GM12878 (cell line): ENCODE measurements at regions not wholly inside any gene's neighbourhood (a gene's known extent, or its start where the extent isn't known, plus 50 kb on each side); places are given as distances from the start of the nearest gene placed in this dataset.

ENCODE experiments used
- EP300 ChIP-seq, 2 experiments: fragments of 150-350 bp in 1 of 2; IDR thresholded peaks; 2 replicates each; pipeline ENCODE4 v1.6.1; 2011 to 2012; ENCODE audit warnings: low read depth in 2 of 2, low read length in 2 of 2, borderline replicate concordance in 1 of 2, improper control_type of control experiment in 1 of 2, inconsistent platforms in 1 of 2; ENCODE audit not compliant: control insufficient read depth in 1 of 2
- EZH2 ChIP-seq: IDR thresholded peaks from 2 replicates; pipeline ENCODE4 v1.6.1; 2012; ENCODE audit warnings: low read depth, mild to moderate bottlenecking, control low read depth, inconsistent platforms, low read length, borderline replicate concordance; ENCODE audit not compliant: control insufficient read depth
- FOXM1 ChIP-seq: IDR thresholded peaks from 2 replicates; pipeline ENCODE4 v1.6.1; 2012; ENCODE audit warnings: low read depth, mild to moderate bottlenecking, inconsistent platforms, low read length, moderate library complexity
- HDAC6 ChIP-seq: fragments of 200-600 bp; sonication (generic); IDR thresholded peaks from one replicate; pipeline ENCODE4 v1.8.0; 2017; ENCODE audit warnings: antibody characterized with exemption; ENCODE audit not compliant: unreplicated experiment
- POLR2A ChIP-seq: IDR thresholded peaks from 2 replicates; pipeline ENCODE4 v1.6.1; 2011; ENCODE audit warnings: low read depth, mild to moderate bottlenecking, low read length
- RUNX3 ChIP-seq: IDR thresholded peaks from 2 replicates; pipeline ENCODE4 v1.6.1; 2012; ENCODE audit warnings: low read length, inconsistent platforms
- ZBED1 ChIP-seq: IDR thresholded peaks from 2 replicates; pipeline ENCODE4 v1.6.1; 2016; ENCODE audit warnings: borderline replicate concordance
- TF ChIP-seq, protein P1 (sequence below): IDR thresholded peaks from 2 replicates; pipeline ENCODE4 v1.6.1; 2011; ENCODE audit warnings: low read depth, low read length, improper control_type of control experiment, borderline replicate concordance
- TF ChIP-seq, protein P2 (sequence below), 3 experiments: IDR thresholded peaks in 2 of 3; conservative IDR thresholded peaks in 1 of 3; 2 replicates each; pipeline ENCODE4 v1.5.1; 2011; ENCODE audit warnings: low read depth in 3 of 3, low read length in 3 of 3, mild to moderate bottlenecking in 3 of 3, control low read depth in 2 of 3, moderate library complexity in 2 of 3, inconsistent platforms in 1 of 3, mixed read lengths in 1 of 3; ENCODE audit not compliant: control insufficient read depth in 2 of 3, insufficient read depth in 1 of 3; ENCODE audit errors: extremely low read depth in 1 of 3
- TF ChIP-seq, protein P3 (sequence below): IDR thresholded peaks from 2 replicates; pipeline ENCODE4 v1.6.1; 2011; ENCODE audit warnings: borderline replicate concordance, low read depth, mild to moderate bottlenecking, moderate library complexity, mixed read lengths, low read length; ENCODE audit not compliant: insufficient read depth; ENCODE audit errors: extremely low read length
- TF ChIP-seq, protein P4 (sequence below): fragments of 450-650 bp; IDR thresholded peaks from 2 replicates; pipeline ENCODE4 v1.6.1; 2018; ENCODE audit warnings: borderline replicate concordance, mild to moderate bottlenecking; ENCODE audit not compliant: partially characterized antibody
- TF ChIP-seq, protein P5 (sequence below): IDR thresholded peaks from 2 replicates; pipeline ENCODE4 v1.6.1; 2012; ENCODE audit warnings: low read length, inconsistent platforms

DNA sequence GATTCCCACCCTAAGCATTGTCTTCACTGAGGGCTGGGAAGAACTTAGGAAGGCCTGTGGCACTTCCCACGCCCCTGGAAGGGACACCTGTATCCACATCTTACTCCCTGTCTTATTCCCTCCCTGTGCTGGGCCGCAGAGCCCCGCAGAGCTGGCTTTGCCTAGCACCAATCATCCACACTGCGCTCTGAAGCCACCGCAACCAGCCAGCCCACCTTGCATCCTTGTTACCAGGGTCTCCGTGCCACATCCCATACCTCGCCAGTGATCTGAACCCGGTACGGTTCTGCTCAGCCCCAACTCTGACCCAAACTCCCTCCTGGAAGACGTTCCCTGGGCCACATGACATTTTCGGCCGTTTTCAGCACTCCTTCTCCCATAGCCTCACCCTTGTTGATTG, 101.4 kb upstream of the PITRM1 start:
- TF ChIP-seq EZH2 (no peak), POLR2A (no peak), EP300 (IDR thresholded peaks at IDR 0.05; ENCODE audit: borderline replicate concordance in 1 of 2, control insufficient read depth in 1 of 2, low read depth in 2 of 2, low read length in 2 of 2) (no peak), RUNX3 (no peak), HDAC6 (no peak), FOXM1 (no peak), ZBED1 (no peak)
- TF ChIP-seq, protein P1, sequence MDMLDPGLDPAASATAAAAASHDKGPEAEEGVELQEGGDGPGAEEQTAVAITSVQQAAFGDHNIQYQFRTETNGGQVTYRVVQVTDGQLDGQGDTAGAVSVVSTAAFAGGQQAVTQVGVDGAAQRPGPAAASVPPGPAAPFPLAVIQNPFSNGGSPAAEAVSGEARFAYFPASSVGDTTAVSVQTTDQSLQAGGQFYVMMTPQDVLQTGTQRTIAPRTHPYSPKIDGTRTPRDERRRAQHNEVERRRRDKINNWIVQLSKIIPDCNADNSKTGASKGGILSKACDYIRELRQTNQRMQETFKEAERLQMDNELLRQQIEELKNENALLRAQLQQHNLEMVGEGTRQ: no peak
- TF ChIP-seq, protein P2, sequence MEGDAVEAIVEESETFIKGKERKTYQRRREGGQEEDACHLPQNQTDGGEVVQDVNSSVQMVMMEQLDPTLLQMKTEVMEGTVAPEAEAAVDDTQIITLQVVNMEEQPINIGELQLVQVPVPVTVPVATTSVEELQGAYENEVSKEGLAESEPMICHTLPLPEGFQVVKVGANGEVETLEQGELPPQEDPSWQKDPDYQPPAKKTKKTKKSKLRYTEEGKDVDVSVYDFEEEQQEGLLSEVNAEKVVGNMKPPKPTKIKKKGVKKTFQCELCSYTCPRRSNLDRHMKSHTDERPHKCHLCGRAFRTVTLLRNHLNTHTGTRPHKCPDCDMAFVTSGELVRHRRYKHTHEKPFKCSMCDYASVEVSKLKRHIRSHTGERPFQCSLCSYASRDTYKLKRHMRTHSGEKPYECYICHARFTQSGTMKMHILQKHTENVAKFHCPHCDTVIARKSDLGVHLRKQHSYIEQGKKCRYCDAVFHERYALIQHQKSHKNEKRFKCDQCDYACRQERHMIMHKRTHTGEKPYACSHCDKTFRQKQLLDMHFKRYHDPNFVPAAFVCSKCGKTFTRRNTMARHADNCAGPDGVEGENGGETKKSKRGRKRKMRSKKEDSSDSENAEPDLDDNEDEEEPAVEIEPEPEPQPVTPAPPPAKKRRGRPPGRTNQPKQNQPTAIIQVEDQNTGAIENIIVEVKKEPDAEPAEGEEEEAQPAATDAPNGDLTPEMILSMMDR (IDR thresholded peaks at IDR 0.05 in 2 of 3, conservative IDR thresholded peaks at IDR 0.05 in 1 of 3; ENCODE audit: control insufficient read depth in 2 of 3, extremely low read depth in 1 of 3, insufficient read depth in 1 of 3, low read depth in 3 of 3, low read length in 3 of 3): no peak
- TF ChIP-seq, protein P3, sequence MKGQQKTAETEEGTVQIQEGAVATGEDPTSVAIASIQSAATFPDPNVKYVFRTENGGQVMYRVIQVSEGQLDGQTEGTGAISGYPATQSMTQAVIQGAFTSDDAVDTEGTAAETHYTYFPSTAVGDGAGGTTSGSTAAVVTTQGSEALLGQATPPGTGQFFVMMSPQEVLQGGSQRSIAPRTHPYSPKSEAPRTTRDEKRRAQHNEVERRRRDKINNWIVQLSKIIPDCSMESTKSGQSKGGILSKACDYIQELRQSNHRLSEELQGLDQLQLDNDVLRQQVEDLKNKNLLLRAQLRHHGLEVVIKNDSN: no peak
- TF ChIP-seq, protein P4, sequence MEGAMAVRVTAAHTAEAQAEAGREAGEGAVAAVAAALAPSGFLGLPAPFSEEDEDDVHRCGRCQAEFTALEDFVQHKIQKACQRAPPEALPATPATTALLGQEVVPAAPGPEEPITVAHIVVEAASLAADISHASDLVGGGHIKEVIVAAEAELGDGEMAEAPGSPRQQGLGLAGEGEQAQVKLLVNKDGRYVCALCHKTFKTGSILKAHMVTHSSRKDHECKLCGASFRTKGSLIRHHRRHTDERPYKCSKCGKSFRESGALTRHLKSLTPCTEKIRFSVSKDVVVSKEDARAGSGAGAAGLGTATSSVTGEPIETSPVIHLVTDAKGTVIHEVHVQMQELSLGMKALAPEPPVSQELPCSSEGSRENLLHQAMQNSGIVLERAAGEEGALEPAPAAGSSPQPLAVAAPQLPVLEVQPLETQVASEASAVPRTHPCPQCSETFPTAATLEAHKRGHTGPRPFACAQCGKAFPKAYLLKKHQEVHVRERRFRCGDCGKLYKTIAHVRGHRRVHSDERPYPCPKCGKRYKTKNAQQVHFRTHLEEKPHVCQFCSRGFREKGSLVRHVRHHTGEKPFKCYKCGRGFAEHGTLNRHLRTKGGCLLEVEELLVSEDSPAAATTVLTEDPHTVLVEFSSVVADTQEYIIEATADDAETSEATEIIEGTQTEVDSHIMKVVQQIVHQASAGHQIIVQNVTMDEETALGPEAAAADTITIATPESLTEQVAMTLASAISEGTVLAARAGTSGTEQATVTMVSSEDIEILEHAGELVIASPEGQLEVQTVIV: no peak
- TF ChIP-seq, protein P5, sequence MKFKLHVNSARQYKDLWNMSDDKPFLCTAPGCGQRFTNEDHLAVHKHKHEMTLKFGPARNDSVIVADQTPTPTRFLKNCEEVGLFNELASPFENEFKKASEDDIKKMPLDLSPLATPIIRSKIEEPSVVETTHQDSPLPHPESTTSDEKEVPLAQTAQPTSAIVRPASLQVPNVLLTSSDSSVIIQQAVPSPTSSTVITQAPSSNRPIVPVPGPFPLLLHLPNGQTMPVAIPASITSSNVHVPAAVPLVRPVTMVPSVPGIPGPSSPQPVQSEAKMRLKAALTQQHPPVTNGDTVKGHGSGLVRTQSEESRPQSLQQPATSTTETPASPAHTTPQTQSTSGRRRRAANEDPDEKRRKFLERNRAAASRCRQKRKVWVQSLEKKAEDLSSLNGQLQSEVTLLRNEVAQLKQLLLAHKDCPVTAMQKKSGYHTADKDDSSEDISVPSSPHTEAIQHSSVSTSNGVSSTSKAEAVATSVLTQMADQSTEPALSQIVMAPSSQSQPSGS: no peak
